ENCODE measurements at regions not wholly inside any gene's neighbourhood (a gene's known extent, or its start where the extent isn't known, plus 50 kb on each side); places are given as distances from the start of the nearest gene placed in this dataset.

DNA sequence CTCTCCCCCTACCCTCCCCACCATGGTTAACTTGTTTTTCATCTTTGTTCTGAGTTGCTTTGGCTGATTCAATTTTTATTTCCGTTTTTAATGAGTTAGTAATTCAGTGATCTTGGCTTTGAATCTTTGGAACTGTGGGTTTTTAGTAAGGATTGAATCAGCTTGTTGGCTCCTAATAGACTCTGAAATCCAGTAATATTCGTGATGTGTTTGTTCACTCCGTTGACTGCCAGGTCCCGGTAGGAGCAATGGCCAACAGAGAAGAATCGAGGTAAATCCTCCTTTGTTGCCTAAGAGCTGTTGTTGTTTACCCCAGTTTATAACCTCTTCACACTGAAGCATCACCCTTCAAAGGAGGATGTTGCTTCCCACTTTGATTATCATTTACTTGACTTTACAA, 92.7 kb downstream of the PCSK1 start:
- Mint-ChIP-seq H3K4me3 (no peak overlapping the region), H3K9me3 (no peaks in the 10 kb centered on the region), H3K4me1 (no peaks in the 10 kb centered on the region), H3K27me3 (peaks cover 11 to 13% of the 10 kb centered on the region in 2 donors), H3K27ac (no peak overlapping the region), H3K36me3 (no peaks in the 10 kb centered on the region)
- ATAC-seq (replicated peaks) (no peak), DNase-seq (no peak)

- no peak for DNase-seq
- Mint-ChIP-seq H3K9me3 (no peaks in the 10 kb centered on the region), H3K4me3 (no peak overlapping the region), H3K4me1 (no peaks in the 10 kb centered on the region), H3K27ac (no peak overlapping the region), H3K27me3 (peaks cover 11 to 13% of the 10 kb centered on the region in 2 donors), H3K36me3 (no peaks in the 10 kb centered on the region)
- ATAC-seq (replicated peaks), result no peak
These were observed 93.2 kb downstream of the PCSK1 start for GRCh38 chr5:96339862-96340261.

GRCh38 chr5:96338624-96339415, 94.2 kb downstream of the PCSK1 start:
- no peak for ATAC-seq (replicated peaks)
- Mint-ChIP-seq H3K4me1 (no peaks in the 10 kb centered on the region), H3K27me3 (peaks cover 10 to 11% of the 10 kb centered on the region in 2 donors), H3K36me3 (no peaks in the 10 kb centered on the region), H3K27ac (no peak overlapping the region), H3K9me3 (no peaks in the 10 kb centered on the region), H3K4me3 (no peak overlapping the region)
- no peak for DNase-seq

- Mint-ChIP-seq H3K27me3 (peaks cover 9 to 11% of the 10 kb centered on the region in 2 donors), H3K27ac (no peak overlapping the region), H3K36me3 (no peaks in the 10 kb centered on the region), H3K9me3 (no peaks in the 10 kb centered on the region), H3K4me3 (no peak overlapping the region), H3K4me1 (no peaks in the 10 kb centered on the region)
- no peak for DNase-seq
- ATAC-seq (replicated peaks), result no peak
These were observed 95.0 kb downstream of the PCSK1 start for GRCh38 chr5:96338091-96338490.

GRCh38 chr5:96337048-96337781, 95.8 kb downstream of the PCSK1 start:
- no peaks in the 10 kb centered on the region for H3K9me3 Mint-ChIP-seq

GRCh38 chr5:96336351-96336985, 96.6 kb downstream of the PCSK1 start:
- H3K4me3 Mint-ChIP-seq, result no peak overlapping the region
- peaks cover 6 to 9% of the 10 kb centered on the region in 2 donors for H3K27me3 Mint-ChIP-seq
- no peaks in the 10 kb centered on the region for H3K36me3 Mint-ChIP-seq
- H3K27ac Mint-ChIP-seq, result no peak overlapping the region
- H3K9me3 Mint-ChIP-seq, result no peaks in the 10 kb centered on the region
- H3K4me1 Mint-ChIP-seq, result no peaks in the 10 kb centered on the region
- ATAC-seq (replicated peaks), result peak; percentile 87 to 90
- DNase-seq, result peak; percentile 36

More at GRCh38 chr5:96337048-96337781, 95.8 kb downstream of the PCSK1 start:
- ATAC-seq (replicated peaks) (peak in 1 of 2 donors; percentile 41), DNase-seq (no peak)
- Mint-ChIP-seq H3K27me3 (peaks cover 11 to 13% of the 10 kb centered on the region in 2 donors), H3K27ac (no peak overlapping the region), H3K4me3 (no peak overlapping the region), H3K4me1 (no peaks in the 10 kb centered on the region), H3K36me3 (no peaks in the 10 kb centered on the region)

DNA sequence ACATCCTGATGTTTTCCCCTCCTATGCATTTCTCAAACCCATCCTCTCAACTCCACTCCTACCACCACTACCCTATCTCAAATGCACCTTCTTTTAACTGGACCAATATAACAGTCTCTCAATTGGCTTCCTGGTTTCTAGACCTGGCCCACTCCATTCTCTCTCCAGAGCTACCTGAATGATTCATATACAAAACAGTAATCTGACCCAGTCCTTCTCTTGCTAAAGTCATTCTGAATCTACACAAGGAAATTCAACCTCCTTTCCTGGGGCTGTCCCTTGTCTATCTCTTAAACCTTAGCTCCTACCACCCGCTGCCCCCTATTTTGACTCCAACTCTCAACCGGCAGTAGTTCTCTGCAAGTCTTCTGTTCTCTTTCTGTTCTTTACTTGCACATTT, 97.2 kb downstream of the PCSK1 start:
- Mint-ChIP-seq H3K4me1 (no peaks in the 10 kb centered on the region), H3K27ac (no peak overlapping the region), H3K4me3 (no peak overlapping the region), H3K9me3 (no peaks in the 10 kb centered on the region), H3K36me3 (no peaks in the 10 kb centered on the region), H3K27me3 (peaks cover 6 to 9% of the 10 kb centered on the region in 2 donors)
- ATAC-seq (replicated peaks), result peak; percentile 40 to 62
- DNase-seq, result no peak

DNA sequence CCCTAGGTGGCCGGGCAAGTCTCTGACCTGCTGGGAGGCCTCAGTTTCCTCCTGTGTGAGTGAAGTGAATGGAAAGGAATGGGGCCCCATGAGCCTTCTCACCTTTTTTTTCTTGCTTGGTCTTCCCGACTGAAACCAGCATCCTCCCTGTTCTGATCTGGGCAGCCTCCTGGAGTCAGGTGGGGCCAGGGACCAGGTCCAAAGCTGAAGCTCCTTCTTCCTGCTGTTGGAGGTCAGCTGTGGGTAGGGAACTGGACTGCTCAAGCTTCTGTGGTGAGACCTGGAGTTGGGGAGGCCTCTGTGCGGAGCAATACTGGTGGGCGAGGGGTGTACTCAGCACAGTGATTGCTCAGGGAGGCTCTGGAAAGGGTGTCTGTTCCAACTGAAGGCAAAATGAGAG, 99.7 kb downstream of the PCSK1 start:
- DNase-seq, result no peak
- Mint-ChIP-seq H3K36me3 (no peaks in the 10 kb centered on the region), H3K27ac (no peak overlapping the region), H3K9me3 (no peaks in the 10 kb centered on the region), H3K4me1 (peaks cover 0 to 4% of the 10 kb centered on the region in 2 donors), H3K4me3 (no peak overlapping the region), H3K27me3 (peaks cover 0 to 9% of the 10 kb centered on the region in 2 donors)
- ATAC-seq (replicated peaks), result no peak

- no peak overlapping the region for H3K4me3 Mint-ChIP-seq
- no peaks in the 10 kb centered on the region for H3K36me3 Mint-ChIP-seq
- H3K9me3 Mint-ChIP-seq, result no peaks in the 10 kb centered on the region
- peaks cover 0 to 4% of the 10 kb centered on the region in 2 donors for H3K4me1 Mint-ChIP-seq
- ATAC-seq (replicated peaks) (no peak), DNase-seq (no peak)
- H3K27me3 Mint-ChIP-seq, result peaks cover 0 to 9% of the 10 kb centered on the region in 2 donors
- H3K27ac Mint-ChIP-seq, result no peak overlapping the region
These were observed 100.3 kb downstream of the PCSK1 start for GRCh38 chr5:96332535-96333366.

DNA sequence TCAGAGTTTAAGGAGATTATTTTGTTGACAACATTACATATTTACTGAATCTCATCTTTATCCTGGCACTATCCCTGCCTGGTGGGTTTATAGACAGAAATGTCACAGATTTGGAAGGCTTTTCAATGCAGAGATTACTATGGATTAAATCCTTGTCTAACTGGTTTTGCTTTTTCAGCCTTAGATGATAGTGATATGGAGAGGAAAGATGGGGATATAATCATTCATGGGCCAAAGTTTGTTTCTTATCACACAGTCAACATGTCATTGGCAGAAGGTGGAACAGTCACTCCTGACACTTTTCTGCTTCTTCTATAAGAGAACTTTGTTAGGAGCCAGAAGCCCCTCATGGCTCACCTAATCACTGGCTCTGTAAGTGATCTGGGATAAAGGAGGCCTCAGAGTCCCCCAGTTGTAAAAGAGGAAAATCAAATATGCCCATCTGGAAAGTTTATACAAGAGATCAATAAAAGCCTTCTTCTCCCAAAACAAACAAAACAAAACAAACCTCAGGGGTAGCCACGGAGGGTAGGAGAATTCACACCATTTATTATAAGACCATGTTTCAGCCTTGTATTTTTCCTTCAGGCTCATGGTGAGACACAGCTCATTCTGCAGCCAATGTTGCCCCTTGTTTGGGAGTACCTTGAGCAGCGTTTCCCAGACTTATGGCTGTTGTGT, 101.2 kb downstream of the PCSK1 start:
- ATAC-seq (replicated peaks) (no peak), DNase-seq (no peak)
- Mint-ChIP-seq H3K27me3 (peaks cover 0 to 9% of the 10 kb centered on the region in 2 donors), H3K4me3 (no peak overlapping the region), H3K27ac (no peak overlapping the region), H3K9me3 (no peaks in the 10 kb centered on the region), H3K4me1 (peaks cover 0 to 6% of the 10 kb centered on the region in 2 donors), H3K36me3 (no peaks in the 10 kb centered on the region)

DNA sequence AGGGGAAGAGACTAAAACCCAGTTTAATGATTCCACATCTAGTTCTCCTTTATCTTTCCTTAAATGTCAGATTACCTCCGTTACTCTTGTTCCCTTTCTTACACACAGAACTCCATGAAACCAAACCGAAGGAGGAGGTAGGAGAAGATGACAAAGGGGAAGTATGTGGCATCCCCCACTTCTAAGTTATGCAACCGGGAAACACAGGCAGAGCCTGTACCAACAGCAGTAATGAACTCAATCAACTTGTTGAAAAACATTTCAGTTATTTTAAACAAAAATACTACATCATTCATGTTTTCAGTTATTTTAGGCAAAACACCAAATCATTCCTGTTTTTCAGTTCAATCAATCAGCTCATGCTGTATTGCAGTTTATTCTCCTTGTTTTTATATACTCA, 101.8 kb downstream of the PCSK1 start:
- no peaks in the 10 kb centered on the region for H3K9me3 Mint-ChIP-seq
- H3K4me3 Mint-ChIP-seq, result no peak overlapping the region
- H3K27ac Mint-ChIP-seq, result no peak overlapping the region
- ATAC-seq (replicated peaks) (no peak), DNase-seq (no peak)
- H3K4me1 Mint-ChIP-seq, result peaks cover 0 to 7% of the 10 kb centered on the region in 2 donors
- H3K27me3 Mint-ChIP-seq, result peaks cover 0 to 9% of the 10 kb centered on the region in 2 donors
- no peaks in the 10 kb centered on the region for H3K36me3 Mint-ChIP-seq

DNA sequence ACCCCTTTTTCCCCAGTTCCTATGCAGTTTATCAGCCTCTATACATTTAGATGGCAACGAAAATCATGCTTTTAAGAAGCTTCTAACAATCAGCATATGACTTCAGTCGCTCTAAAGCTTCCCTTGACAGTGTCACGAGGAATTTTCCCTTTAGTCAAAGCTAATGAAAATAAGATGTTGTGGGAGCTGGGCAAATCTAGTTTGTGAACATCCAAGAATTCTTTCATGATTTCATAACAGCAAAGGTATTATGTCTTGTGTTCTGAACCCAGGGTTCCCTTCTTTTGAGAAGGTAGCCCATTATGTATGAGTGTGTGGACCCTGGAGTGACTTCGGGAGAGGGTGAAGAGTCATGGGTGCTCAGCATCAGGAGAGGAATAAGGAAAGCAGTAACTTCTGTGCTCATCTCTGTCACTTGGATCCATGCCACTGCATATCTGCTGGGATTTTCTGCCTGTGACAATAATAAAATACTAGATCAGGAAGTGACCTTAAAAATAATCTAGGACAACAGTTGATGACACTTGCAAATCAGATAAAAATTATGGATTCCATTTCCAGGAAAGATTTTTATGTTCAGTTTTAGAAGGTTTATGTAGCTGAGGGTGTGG, 102.4 kb downstream of the PCSK1 start:
- no peak for DNase-seq
- Mint-ChIP-seq H3K36me3 (no peaks in the 10 kb centered on the region), H3K27me3 (peaks cover 0 to 14% of the 10 kb centered on the region in 2 donors), H3K4me1 (peaks cover 0 to 7% of the 10 kb centered on the region in 2 donors), H3K9me3 (no peaks in the 10 kb centered on the region), H3K4me3 (no peak overlapping the region), H3K27ac (no peak overlapping the region)
- ATAC-seq (replicated peaks), result no peak

GRCh38 chr5:96329886-96330529, 103.0 kb downstream of the PCSK1 start:
- H3K27ac Mint-ChIP-seq, result no peak overlapping the region
- no peak overlapping the region for H3K4me3 Mint-ChIP-seq
- DNase-seq, result no peak
- peaks cover 0 to 7% of the 10 kb centered on the region in 2 donors for H3K4me1 Mint-ChIP-seq
- ATAC-seq (replicated peaks), result peak; percentile 27 to 76
- H3K27me3 Mint-ChIP-seq, result peaks cover 0 to 14% of the 10 kb centered on the region in 2 donors
- no peaks in the 10 kb centered on the region for H3K36me3 Mint-ChIP-seq
- H3K9me3 Mint-ChIP-seq, result no peaks in the 10 kb centered on the region

All from stimulated activated naive B cell treated with anti-CD40 and anti-IgM and Interleukin-4, amounts not matched to agents 10 μg/mL and 1 μg/mL and 100 μg/mL, for 72 hours (primary cell).